ENCODE measurements at regions not wholly inside any gene's neighbourhood (a gene's known extent, or its start where the extent isn't known, plus 50 kb on each side); places are given as distances from the start of the nearest gene placed in this dataset.
"Not testable (repeated sequence)": the region's sequence is repeated elsewhere in the genome, so short reads cannot be mapped to it uniquely, and the experiment has no call there.

DNA sequence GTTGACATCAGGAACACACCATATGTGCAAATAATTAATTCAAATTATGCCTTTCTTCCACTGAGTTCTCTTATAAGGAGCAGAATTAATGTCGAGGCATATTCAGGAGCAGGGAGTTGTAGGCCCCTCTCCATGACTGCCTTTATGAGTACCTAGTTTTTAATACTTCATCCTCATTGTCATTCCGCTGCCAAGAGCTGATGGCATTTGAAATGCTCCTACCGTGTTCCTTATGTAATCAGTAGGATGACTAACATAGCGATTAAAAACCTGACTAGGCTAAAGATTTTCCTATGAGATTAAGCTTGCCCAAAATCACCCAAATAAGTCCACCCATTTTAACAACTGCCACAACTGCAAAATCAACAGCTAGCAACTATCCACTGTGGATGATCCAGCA, 220.6 kb downstream of the DHX15 start:
- FAIRE-seq, result no peak

DNA sequence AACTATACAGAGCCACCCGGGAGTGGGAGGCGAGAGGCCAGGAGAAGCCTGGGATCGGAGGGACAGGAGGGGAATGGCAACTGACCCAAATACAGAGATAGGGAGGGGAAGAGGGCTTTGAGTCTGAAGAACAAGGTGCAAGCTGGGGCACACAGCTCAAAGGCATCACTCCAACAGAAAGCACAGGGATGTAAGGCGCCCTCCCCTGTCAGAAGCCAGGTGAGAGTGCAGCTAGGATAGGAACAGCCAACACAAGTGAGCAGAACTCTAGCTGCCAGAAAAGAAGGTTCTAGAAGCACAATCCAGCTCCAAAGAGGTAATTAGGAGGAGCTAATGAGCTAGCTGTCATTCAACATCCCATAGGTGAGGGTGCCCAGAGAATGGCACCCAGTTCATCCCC, 232.2 kb downstream of the DHX15 start:
- no peak for FAIRE-seq

DNA sequence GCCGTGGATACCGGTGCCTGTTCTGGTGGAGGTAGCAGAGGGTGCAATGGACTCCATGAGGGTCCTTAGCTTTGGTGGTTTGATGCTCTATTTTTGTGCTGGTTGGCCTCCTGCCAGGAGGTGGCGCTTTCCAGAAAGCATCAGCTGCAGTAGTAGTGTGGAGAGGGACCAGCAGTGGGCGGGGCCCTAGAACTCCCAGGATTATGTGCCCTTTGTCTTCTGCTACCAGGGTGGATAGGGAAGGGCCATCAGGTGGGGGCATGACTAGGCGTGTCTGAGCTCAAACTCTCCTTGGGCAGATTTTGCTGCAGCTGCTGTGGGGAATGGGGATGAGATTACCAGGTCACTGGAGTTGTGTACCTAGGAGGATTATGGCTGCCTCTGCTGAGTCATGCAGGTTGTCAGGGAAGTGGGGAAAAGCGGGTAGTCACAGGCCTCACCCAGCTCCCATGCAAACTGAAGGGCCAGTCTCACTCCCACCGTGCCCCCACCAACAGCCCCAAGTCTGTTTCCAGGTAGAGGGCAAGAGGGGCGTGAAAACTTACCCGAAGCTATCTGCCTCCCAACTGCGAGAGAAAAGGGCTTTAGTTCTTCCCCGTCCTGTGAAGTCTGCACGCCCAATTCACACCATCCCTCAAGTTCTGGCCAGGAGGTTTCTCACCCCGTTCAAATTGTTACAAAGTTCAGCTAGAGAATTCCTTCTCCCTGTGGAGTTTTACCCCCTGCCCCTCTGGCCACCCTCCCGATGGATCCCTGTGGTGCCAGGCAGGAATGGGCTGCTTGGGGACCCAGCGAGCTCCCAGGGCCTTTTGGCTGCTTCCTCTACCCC, 235.0 kb downstream of the DHX15 start:
- not testable (repeated sequence) for FAIRE-seq

DNA sequence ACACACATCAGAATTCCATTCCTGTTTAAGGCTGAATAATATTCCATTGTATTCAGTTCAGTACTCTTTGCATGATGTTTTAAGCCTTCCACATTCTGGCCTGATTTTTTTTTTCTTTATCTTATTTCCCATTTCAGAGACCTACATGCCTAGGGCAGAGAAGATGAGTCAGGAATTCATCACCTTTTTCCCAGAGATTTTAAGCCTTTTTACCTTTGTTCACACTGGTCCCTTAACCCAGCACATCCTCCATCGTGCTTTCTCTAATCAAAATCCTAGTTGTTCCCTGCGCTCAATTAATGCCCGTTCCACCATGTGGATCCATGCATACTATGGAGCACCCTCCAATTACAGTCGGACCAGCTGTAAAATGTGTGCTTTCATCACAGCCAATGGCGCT, 245.1 kb downstream of the DHX15 start:
- no peak for FAIRE-seq

DNA sequence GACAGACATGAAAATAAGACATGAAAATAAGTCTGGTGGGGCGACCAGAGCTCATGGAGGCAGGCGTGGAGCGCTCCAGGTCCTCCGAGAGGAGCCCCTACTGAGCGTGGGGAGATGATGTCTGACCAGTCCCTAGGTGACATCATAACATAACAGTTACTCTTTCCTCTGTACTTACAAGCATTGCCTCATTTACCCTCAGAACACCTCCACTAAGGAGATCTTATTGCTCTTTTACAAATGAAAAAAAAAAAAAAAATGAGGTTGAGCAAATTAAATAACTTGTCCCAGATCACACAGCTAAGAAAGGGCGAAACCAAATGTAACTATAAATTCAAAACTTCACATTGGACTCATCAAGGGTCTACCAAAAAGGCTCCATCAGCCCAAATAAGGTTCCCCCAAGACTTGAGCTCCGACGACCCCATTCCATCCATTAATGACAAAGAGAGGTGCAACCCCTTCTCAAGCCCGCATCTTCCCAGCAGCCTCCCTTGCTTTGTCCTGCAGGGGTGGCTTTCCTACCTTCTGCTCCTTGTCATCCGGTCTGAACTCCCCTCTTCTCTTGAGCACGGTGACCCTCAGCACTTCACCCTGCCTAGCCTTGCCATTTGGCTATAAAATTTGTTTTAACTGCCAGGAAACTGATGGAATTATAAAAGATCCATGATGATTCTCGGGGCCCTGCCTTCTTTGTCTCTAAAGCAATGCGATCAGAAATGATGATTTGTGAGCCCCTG, 246.7 kb downstream of the DHX15 start:
- no peak for FAIRE-seq

DNA sequence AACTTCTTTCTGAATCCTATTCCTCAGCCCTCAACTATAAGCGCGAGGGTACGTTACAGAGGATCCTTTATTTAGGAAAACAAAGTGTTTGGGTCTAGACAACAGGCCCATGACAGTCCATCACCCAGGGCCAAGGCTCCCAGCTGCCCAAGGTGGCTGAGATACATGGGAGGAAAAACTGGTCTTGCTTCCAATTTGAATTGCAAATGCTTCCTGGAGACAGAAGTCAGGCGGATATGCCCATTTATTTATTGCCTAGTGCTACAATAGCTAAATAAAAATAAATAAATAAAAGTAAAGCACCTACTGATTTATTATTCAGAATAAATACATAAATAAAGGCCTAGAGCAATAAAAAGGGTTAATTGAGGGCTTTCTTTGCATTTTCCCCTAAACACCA, 248.7 kb downstream of the DHX15 start:
- no peak for FAIRE-seq

DNA sequence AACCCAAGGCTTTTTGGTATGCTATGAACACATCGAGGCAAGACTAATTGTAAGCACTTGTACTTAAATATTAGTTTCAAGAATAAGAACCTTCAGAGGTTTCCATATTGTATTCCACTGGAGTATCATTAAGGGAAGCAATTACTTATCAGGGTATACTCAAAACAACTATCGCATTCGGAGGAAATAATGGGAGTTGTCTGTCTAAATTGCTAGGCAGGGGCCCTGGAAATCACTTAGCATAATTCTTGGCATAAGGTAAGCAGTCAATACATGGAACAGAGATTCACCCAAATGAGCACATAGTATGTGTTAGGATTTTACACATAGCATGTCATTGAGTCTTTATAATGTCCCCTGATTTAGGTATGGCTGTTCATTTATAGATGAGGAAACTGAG, 249.4 kb downstream of the DHX15 start:
- no peak for FAIRE-seq

DNA sequence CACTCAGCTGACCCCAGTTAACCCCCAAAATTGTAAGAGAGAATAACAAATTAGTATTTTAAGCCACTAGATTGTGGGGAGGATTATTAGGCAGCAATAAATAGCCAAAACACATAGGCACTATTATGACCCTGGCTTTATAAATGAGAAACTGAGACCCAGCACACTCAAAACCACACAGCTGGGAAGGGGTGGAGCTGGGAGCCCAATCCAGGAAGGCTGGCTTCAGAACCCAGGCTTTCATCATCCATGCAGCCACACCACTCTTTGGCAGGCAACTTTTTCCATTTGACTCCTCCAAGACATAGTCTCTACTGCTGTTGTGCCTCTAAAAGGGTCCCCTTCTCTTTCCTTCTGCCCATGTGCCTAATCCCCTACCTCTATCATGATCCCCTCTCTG, 253.8 kb downstream of the DHX15 start:
- no peak for FAIRE-seq

DNA sequence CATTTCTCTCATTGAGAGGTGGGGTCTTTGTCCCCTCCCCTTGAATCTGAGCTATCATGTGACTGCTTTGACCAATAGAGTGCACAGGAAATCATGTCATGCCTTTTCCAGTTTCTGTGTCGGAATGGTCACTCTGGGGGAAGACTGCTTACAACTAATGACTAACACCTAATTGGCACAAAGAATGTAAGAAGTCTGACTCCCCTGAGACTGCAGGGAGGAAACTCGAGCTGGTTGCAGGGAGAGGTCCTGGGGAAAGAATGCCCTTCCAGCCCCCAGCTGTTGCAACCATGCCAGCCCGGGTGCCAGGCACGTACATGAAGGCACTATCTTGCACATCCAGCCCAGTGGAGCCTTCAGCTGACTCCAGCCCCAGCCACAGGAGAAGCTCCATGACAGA, 254.2 kb downstream of the DHX15 start:
- FAIRE-seq, result no peak

DNA sequence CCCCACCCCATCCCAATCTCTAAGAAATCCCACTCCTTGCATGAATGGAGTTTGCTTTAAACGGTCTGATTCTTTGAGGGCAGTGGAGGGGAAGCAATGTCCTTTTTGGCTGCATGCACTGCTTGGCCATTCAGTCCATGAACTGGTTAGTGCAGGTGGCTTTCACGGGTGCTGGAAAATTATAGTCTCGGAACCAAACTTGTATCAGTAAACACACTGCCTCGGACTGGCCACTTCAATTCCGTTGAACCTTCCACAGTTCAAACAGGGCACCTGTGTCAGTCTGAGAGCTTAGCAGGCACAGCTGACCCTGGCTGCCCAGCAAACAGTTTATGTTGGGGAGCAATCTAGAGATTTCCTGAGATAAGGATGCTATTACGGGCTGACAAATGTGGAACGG, 255.6 kb downstream of the DHX15 start:
- no peak for FAIRE-seq

DNA sequence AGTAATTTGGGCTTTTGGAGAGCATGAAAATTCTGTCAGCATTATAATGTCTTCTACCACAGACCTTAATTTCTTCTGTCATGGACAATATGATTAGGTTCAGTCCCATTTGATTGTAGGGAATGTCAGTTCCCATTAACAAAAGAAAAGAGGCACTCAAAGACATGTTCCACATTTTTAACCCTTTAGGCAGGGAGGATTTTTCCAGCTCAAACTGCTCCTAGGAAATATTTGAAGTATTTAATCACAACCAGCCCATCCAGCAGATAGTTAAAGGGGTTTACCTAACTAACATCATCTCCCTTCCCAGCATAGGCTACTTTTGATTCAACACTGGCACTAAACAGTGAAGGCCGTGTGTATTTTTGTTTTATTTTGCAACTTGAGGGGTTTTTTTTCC, 256.0 kb downstream of the DHX15 start:
- no peak for FAIRE-seq

DNA sequence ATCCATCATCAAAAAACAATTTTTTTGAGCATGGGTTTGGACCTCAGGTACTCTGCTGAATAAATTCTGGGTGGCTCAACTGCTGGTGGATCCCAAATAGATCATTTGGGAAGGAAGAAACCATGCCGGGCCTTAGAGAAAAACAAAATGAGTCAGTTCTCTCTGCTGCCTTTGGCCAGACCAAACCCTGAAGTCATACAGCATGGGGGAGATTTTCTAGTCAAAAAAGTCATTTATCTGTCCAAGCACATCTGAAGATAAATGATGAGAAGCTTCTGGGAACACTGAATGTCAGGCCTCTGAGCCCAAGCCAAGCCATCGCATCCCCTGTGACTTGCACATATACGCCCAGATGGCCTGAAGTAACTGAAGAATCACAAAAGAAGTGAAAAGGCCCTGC, 261.4 kb downstream of the DHX15 start:
- no peak for FAIRE-seq

DNA sequence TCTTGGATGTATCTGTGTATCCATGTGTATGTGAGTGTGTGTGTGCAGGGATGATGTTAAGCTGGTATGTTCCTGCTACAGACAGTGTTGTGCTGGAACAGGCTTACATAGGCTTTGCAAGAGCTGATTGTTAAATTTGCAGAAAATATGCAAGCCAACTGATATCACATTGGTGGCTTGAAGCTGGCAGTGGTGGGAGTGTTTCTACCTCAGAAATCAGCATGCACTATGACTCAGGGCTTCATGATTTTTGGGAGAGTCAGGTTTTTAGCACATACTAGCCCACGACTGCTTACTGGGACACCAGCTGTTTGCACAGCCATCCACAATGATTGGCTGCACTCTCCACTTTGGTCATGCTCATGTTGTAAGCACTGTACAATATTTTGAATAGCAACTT, 261.8 kb downstream of the DHX15 start:
- no peak for FAIRE-seq

DNA sequence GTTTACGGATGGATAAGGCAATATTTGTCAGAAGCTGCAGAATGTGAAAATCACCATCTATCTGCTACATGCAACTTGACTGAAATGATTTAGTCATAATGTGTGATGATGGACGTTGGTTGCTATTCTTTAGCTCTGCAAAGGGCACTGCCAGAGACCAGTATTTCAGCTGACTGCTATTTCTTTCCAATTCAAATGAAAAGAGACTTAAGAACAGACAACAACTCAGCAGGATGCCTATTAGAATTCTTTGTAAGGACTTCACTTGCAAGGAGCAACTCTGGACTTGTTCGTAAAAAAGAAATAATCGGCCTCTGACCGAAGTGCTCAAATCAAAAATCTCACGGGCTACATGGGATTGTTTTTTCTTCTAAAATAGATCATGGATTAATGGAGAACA, 262.7 kb downstream of the DHX15 start:
- no peak for FAIRE-seq

DNA sequence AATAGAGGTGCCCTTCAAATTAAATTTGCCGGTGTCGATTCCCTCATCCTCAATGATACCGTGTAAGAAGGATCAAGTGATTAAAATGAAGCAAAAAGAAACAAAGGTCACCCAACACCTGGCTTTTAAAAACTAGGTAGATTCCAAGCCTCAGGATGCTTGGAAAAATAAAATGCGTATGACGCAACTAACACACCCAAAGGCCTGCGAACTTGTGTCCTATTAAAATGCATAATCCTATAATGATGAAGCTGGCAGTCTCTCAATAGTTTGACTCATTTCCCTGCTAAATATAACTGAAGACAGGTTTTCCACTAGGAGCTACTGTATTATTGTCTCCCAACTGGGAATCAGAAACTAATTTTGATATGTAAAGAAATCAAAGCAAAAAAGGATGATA, 263.2 kb downstream of the DHX15 start:
- no peak for FAIRE-seq

DNA sequence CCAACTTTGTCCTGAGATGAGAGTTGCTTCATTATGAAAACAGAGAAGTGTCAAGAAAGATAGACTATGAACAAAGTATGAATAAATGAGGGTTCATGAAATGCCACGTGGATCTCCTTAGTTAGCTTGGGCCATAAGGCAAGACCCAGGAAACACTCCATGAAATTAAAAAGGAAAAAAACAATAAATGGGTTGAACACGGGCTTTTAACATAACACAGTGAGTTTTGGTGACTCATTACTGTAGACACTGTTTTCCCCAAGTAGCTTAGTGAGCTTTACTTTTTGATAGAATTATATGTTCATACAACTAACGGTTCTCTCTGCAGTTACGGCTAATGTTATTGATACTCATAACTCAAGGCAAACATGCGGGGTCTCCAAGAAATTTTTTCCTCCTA, 265.0 kb downstream of the DHX15 start:
- FAIRE-seq, result no peak

DNA sequence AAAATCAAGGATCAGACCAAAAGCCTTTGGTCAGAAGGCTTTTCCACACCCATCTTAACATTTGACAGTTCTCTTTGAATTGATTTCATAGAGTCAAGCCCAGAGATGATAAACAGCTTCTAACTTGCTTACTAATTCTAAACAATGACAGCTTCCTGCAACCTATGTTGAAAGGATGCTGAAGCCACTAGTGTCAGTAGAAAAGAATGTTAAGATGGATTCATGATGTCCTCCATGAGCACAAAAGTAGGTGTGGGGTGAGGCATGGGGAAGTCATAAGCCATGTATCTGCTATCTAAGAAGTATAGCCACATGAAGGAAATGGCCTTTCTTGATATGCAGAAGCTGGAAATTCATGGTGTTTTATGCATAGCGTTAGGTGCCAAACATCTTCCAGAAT, 269.3 kb downstream of the DHX15 start:
- FAIRE-seq, result no peak

DNA sequence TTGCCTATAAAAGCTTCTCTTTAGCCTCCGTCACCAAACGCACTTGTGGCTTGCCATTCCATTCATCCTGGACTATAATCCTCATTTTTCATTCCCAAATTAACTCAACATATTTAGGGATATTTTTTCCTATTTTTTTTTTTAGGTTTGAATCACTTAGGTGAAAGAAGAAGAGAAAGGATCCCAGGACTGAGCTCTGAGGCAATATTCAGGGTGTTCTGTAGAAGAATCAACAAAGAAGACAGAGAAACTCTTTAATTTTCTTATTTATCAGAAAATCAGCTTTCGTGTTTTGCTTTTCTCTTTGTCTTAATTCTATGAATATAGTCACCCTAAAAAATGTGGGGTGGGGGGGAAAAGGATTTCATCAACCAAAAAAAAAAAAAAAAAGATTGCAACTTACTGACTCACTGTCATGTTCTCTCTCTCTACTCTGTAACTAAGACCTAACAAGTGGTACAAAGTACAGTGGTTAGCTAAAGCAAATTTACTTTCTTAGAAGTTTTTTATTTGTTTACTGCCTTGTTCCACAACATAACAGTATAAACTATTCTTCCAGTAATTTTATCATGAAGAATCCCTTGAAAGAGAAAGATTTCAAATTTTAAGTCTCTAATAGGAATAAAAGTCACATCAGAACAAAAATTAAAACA, 272.0 kb downstream of the DHX15 start:
- FAIRE-seq, result no peak

DNA sequence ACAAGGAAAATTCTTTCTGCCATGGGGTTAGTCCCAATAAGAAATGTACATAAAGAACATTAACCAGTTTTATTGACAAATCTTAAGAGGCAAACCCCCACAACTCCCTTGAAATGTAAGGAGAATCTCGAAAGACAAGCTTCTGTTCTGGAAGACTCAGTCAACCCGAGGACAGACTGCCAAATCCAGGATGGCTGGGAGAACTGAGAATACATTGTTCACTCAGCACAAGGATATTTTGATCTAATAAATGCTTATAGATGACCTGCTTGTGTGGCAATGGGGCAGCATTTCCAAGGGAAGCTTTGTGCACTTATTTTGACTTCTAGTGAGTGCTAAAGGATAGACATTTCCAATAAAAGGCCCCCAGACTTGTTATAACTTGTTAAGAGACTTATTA, 280.4 kb downstream of the DHX15 start:
- FAIRE-seq, result no peak

DNA sequence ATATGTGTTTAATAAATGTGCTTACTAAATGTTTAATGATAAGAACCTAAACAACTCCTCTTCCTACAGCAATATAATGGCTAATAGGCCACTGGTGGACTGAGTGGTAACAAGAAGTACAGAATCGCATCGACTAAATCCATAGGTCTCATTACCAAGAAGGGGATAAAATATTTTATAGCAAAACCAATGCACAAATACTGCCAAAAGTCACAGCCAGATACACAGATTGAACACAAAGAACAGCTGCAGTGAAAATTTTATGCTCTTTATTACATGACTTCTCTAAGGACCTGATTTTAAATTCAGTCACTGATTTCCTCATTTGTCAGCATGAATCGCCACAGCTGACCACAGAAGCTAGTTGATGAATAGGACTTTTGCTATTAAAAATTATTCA, 285.4 kb downstream of the DHX15 start:
- no peak for FAIRE-seq

DNA sequence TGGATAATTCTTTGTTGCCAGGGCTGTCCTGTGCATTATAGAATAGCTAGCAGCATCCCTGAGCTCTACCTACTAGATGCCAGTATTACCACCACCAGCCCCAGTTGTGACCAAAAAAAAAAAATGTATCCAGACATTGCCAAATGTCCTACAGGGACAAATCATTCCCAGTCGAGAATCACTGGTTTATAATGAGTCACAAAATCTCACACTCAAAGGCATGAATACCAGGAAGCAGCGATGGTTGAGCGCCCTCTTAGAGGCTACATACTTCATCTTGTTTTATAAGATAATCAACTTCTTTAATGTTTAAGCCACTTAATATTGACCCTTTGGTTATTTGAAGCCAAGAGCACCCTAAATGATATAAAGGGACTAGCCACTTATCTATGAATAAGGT, 297.3 kb downstream of the DHX15 start:
- no peak for FAIRE-seq

DNA sequence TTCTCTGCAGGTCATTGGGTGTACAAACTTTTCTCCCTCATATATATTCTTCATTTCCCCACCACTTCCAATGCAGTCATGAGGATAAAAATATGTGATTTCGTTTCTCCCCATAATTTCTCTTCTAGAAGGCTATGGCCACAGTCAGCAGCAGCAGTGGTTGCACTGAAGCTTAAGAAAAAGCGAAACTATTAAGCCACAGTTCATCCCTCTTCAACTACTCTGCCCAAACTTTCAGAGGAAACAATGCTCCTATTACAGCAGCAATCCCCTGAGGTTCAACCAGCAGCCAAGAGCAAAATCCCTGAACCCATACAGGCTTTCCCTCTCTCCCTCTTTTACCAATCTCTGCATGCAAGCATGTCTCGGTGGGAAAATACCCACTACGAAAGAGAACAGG, 298.6 kb downstream of the DHX15 start:
- no peak for FAIRE-seq

DNA sequence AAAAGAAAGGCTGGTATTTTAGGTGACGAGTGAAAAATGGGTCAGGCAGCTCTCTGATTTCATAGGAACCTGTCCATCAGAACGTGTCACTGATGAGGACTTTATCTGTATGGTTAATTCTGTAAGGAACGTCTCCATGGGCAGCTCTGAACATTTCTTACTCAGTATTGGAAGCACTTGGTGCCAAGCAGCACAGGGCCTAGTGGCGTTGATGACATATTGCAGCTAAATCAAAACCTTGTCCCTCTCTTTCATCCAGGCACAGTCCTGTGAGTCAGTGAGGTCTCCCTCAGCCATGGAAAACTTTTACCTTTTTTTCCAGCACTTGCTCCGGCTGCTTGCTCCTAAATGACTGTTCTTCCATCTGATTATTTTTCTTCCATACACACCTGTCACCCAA, 301.9 kb downstream of the DHX15 start:
- no peak for FAIRE-seq

DNA sequence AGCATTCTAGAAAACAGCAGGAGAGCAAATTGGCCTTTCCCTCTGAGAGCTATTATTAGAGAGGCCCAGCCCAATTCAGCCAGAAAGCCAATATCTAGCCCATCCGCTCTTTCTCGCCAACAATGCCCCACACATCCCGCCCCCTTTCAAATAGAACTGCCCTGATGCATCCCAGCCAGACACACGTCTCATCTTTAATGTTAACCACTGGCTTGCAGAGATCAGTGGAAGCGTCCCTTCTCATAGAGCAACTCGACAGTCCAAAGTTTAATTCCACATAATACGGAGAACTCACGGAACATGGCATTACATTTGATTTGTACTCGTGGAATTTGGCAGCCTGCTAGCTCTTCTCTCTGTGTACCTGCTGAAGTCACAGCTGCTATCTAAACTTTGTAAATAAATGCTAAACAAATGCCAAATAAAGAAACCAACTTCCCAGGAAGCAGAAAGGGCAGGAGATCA, 304.4 kb downstream of the DHX15 start:
- no peak for FAIRE-seq

Data from TTC549 (cell line).